H1 (cell line): ENCODE measurements at regions not wholly inside any gene's neighbourhood (a gene's known extent, or its start where the extent isn't known, plus 50 kb on each side); places are given as distances from the start of the nearest gene placed in this dataset.

Experiments
- CHD7 ChIP-seq: fragments of 300-600 bp; sonication (generic); IDR thresholded peaks from 2 replicates; pipeline ENCODE4 v1.7.1; 2012; ENCODE audit warnings: low read length, moderate library complexity, mild to moderate bottlenecking, inconsistent platforms; ENCODE audit not compliant: insufficient replicate concordance
- EGR1 ChIP-seq: IDR thresholded peaks from 2 replicates; pipeline ENCODE4 v1.6.1; 2011; ENCODE audit warnings: low read depth, low read length, borderline replicate concordance
- RAD21 ChIP-seq, 2 experiments: IDR thresholded peaks in 1 of 2; conservative IDR thresholded peaks in 1 of 2; 2 replicates each; pipeline ENCODE4 v1.6.1; 2011; ENCODE audit warnings: low read depth in 2 of 2, low read length in 2 of 2, improper control_type of control experiment in 1 of 2, inconsistent platforms in 1 of 2, mild to moderate bottlenecking in 1 of 2, moderate library complexity in 1 of 2
- TAF1 ChIP-seq: IDR thresholded peaks from 2 replicates; pipeline ENCODE4 v1.6.1; 2011; ENCODE audit warnings: mild to moderate bottlenecking, low read depth, low read length
- TAF7 ChIP-seq: optimal IDR thresholded peaks from 2 replicates; pipeline ENCODE3; 2011; ENCODE audit warnings: low read depth, mild to moderate bottlenecking, inconsistent platforms, low read length, moderate library complexity, borderline replicate concordance
- TEAD4 ChIP-seq: IDR thresholded peaks from 2 replicates; pipeline ENCODE4 v1.6.1; 2012; ENCODE audit warnings: low read depth, low read length, inconsistent platforms, mixed read lengths

GRCh38 chr17:52982331-52982730 is 823.8 kb upstream of the CA10 start (continued):
- TF ChIP-seq TAF7: no peak
- no peak for TF ChIP-seq EGR1
- TF ChIP-seq TAF1: no peak
- TF ChIP-seq RAD21 (IDR thresholded peaks at IDR 0.05 in 1 of 2, conservative IDR thresholded peaks at IDR 0.05 in 1 of 2; ENCODE audit: low read depth in 2 of 2, low read length in 2 of 2): no peak
- no peak for TF ChIP-seq TEAD4
- no peak for TF ChIP-seq CHD7
